Epithelial cell of proximal tubule (primary cell): ENCODE measurements at regions not wholly inside any gene's neighbourhood (a gene's known extent, or its start where the extent isn't known, plus 50 kb on each side); places are given as distances from the start of the nearest gene placed in this dataset.

ENCODE experiments used
- DNase-seq: peaks from one replicate; pipeline ENCODE4 v3.0.0-alpha.2; 2011; ENCODE audit warnings: low read depth
- H3K4me3 ChIP-seq: 2 replicates; pipeline ENCODE4 v1.5.1; 2011; ENCODE audit warnings: low read depth, mild to moderate bottlenecking, low read length
- CTCF ChIP-seq: conservative IDR thresholded peaks from 2 replicates; pipeline ENCODE4 v1.5.1; 2012; ENCODE audit warnings: low read depth, mild to moderate bottlenecking, low read length

DNA sequence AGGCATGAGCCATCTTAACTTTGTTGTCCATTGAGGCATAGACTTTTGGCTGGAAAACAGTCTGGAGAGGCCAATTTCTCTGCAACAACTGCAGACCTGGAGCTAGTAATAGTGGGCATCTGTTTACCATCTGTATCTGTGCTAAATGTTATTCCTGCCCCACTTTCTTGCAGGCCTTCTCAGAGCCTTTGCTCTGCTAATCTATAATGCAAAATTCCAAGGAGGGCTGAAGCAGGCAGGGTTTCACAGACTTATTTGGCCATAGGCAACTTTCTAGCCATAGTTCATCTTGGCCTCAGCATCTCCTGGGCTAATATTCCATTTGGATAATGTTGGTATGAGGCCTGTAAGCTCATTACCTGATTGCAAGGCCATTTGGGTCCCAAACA is 124.5 kb upstream of the CSF3R start:
- DNase-seq = no peak
- TF ChIP-seq CTCF = no peak
- H3K4me3 ChIP-seq = no peak overlapping the region

- DNase-seq = no peak
- no peak for TF ChIP-seq CTCF
- no peak overlapping the region for H3K4me3 ChIP-seq
Measured at GRCh38 chr1:36606641-36607262, 124.0 kb upstream of the CSF3R start.

- TF ChIP-seq CTCF = no peak
- H3K4me3 ChIP-seq = no peak overlapping the region
- no peak for DNase-seq
Measured at GRCh38 chr1:36605942-36606640, 123.4 kb upstream of the CSF3R start.

DNA sequence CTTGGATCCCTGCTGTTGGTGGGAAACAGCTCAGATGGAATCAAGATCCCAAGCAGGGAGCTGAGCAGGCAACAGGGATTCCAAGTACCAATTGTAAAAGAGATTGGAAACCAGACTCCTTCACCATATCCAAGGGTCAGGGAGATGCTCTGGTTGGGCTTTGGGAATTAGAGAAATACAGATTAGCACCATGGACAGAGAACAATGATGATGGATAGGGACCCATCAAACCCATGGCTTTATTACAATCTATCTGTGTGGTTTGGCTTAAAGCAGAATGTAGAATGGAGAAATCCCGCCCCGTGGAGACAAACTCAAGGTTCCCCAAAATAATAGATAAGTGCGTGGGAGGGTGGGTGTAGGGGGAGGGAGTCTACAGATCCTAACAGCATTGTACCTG is 120.7 kb upstream of the CSF3R start:
- no peak for TF ChIP-seq CTCF
- no peak for DNase-seq
- H3K4me3 ChIP-seq = no peak overlapping the region

GRCh38 chr1:36602184-36602583 is 119.5 kb upstream of the CSF3R start:
- no peak for DNase-seq
- TF ChIP-seq CTCF = no peak

GRCh38 chr1:36599828-36600227 is 117.1 kb upstream of the CSF3R start:
- no peak for DNase-seq
- TF ChIP-seq CTCF = no peak
- H3K4me3 ChIP-seq = no peak overlapping the region

More at GRCh38 chr1:36602184-36602583, 119.5 kb upstream of the CSF3R start:
- no peak overlapping the region for H3K4me3 ChIP-seq

DNA sequence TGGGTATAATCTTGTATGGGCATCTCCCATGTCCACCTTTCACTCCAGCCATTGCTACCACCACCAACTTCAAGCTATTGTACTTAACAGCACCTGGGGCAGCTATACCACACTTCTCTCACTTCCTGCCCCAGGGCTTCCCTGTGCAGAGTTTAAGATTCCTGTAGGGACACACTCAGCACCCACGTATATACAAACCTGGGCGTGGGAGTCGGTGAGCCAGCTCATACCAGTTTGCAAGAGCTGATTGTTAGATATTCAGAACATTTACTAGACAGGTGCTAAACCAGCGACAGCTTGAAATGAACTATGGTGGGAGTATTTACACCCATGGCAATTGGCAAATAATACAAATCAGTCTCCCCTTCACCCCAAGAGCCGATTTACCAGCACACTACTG is 114.8 kb upstream of the CSF3R start:
- no peak for DNase-seq
- no peak for TF ChIP-seq CTCF

More for the DNA sequence above, 114.8 kb upstream of the CSF3R start:
- no peak overlapping the region for H3K4me3 ChIP-seq
